Glutamatergic neuron (in vitro differentiated cells): ENCODE measurements at regions not wholly inside any gene's neighbourhood (a gene's known extent, or its start where the extent isn't known, plus 50 kb on each side); places are given as distances from the start of the nearest gene placed in this dataset.

Experiments
- DNase-seq: peaks from one replicate; pipeline ENCODE4 v3.0.0; 2022
- H3K27ac Mint-ChIP-seq: one replicate; pipeline ENCODE4 v1.8.0; 2020; ENCODE audit warnings: mild to moderate bottlenecking, mixed read lengths, inconsistent platforms; ENCODE audit not compliant: unreplicated experiment
- H3K27me3 Mint-ChIP-seq: one replicate; pipeline ENCODE4 v1.8.0; 2020; ENCODE audit warnings: mild to moderate bottlenecking, moderate library complexity, mixed read lengths, inconsistent platforms; ENCODE audit not compliant: unreplicated experiment
- H3K36me3 Mint-ChIP-seq: one replicate; pipeline ENCODE4 v1.8.0; 2020; ENCODE audit warnings: mild to moderate bottlenecking, mixed read lengths, inconsistent platforms; ENCODE audit not compliant: unreplicated experiment
- H3K4me1 Mint-ChIP-seq: one replicate; pipeline ENCODE4 v1.8.0; 2020; ENCODE audit warnings: mild to moderate bottlenecking, low read depth, mixed read lengths, inconsistent platforms; ENCODE audit not compliant: unreplicated experiment
- H3K4me3 Mint-ChIP-seq: one replicate; pipeline ENCODE4 v1.8.0; 2020; ENCODE audit warnings: mild to moderate bottlenecking, mixed read lengths, inconsistent platforms; ENCODE audit not compliant: unreplicated experiment
- H3K9me3 Mint-ChIP-seq: one replicate; pipeline ENCODE4 v1.8.0; 2020; ENCODE audit warnings: mild to moderate bottlenecking, moderate library complexity, mixed read lengths, inconsistent platforms; ENCODE audit not compliant: unreplicated experiment
- TF ChIP-seq, protein P1 (sequence below): fragments of 200-600 bp; sonication (generic); IDR thresholded peaks from one replicate; pipeline ENCODE4 v1.5.0; 2021; ENCODE audit not compliant: partially characterized antibody, unreplicated experiment

DNA sequence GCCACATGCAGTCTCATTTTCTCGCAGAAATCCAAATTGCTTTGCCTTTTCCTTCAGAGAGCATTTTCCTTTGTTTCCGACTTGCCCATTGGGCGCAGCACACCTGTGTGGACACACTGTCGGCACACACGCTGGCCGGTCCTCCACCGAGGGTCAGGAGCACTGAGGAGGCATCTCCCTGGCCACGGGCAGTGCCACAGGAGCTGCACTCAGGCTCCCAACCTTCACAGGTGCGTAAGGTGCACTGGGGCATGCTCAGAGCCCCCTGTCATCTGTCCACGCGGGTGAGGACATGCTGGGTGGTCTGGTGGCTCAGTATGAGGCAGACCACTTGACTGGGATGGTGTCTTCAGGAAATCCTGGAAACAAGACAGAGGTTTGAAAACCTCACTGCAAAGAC lies 779.1 kb downstream of the BRD1 start:
- Mint-ChIP-seq H3K27ac (no peak overlapping the region), H3K27me3 (peaks cover 8% of the 10 kb centered on the region), H3K9me3 (peaks cover 42% of the 10 kb centered on the region), H3K4me3 (no peak overlapping the region), H3K4me1 (no peaks in the 10 kb centered on the region), H3K36me3 (peaks cover 16% of the 10 kb centered on the region)
- no peak for DNase-seq
- TF ChIP-seq, protein P1, sequence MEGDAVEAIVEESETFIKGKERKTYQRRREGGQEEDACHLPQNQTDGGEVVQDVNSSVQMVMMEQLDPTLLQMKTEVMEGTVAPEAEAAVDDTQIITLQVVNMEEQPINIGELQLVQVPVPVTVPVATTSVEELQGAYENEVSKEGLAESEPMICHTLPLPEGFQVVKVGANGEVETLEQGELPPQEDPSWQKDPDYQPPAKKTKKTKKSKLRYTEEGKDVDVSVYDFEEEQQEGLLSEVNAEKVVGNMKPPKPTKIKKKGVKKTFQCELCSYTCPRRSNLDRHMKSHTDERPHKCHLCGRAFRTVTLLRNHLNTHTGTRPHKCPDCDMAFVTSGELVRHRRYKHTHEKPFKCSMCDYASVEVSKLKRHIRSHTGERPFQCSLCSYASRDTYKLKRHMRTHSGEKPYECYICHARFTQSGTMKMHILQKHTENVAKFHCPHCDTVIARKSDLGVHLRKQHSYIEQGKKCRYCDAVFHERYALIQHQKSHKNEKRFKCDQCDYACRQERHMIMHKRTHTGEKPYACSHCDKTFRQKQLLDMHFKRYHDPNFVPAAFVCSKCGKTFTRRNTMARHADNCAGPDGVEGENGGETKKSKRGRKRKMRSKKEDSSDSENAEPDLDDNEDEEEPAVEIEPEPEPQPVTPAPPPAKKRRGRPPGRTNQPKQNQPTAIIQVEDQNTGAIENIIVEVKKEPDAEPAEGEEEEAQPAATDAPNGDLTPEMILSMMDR, result no peak

DNA sequence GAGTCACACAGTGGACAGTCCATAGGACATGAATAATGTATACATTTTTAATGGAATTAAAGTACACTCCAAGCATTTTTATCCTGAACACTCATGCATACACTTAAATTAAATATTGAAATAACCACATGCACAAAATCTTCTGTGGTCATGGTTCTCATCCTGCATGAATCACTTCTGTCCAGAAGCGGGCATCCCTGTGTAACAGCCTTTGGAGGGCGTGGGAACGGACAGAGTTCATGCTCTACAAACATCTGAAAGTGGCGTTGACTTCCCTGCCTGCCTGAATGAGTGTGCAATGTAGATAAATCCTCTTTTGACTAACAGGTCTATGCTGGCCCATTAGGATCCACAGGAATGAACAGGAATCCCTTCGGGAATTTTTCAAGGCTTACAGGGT lies 780.2 kb downstream of the BRD1 start:
- Mint-ChIP-seq H3K9me3 (peaks cover 42% of the 10 kb centered on the region), H3K27me3 (peaks cover 8% of the 10 kb centered on the region), H3K4me3 (no peak overlapping the region), H3K4me1 (no peaks in the 10 kb centered on the region), H3K36me3 (peaks cover 16% of the 10 kb centered on the region), H3K27ac (no peak overlapping the region)
- no peak for DNase-seq
- TF ChIP-seq, protein P1, result no peak

DNA sequence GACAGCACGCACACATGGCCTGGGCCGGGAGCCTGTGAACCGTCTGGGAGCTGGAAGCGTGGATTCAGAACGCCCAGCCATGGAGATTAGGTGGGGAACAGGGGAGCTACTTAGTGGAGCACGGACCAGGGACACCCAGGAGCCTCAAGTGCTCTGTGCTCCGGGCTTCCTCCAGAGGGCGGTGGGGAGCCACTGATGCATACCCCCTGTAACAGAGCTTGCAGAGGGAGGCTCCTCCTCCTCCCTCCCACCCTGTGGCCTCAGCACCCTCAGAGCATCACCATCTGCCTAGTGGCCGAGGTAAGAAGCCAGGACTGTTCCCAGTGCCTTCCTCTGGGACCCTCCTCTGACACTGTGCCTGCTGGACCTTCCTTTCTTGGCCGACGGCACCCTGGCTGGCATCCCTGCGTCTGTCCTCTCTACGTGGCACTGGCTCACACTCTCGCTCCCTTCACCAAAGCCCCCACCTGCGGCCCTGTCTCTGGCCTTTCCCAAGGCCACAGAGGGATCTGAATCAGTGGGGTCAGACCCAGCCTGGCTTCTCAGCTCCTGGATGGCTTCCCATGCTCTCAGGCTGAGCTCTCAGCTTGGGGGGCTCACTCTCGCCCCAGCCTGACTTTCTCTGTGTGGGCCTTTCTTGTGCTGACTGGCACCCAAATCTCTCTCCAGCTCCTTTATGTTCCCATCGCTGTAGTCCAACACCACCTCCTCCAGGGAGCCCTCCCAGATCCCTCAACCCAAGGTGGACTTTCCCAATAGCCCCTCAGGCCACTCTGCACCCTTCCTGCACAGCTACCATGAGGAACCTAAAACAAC lies 780.9 kb downstream of the BRD1 start:
- Mint-ChIP-seq H3K27me3 (peaks cover 10% of the 10 kb centered on the region), H3K4me3 (no peak overlapping the region), H3K4me1 (no peaks in the 10 kb centered on the region), H3K36me3 (peaks cover 16% of the 10 kb centered on the region), H3K27ac (no peak overlapping the region), H3K9me3 (peaks cover 46% of the 10 kb centered on the region)
- TF ChIP-seq, protein P1, result no peak
- DNase-seq, result no peak

DNA sequence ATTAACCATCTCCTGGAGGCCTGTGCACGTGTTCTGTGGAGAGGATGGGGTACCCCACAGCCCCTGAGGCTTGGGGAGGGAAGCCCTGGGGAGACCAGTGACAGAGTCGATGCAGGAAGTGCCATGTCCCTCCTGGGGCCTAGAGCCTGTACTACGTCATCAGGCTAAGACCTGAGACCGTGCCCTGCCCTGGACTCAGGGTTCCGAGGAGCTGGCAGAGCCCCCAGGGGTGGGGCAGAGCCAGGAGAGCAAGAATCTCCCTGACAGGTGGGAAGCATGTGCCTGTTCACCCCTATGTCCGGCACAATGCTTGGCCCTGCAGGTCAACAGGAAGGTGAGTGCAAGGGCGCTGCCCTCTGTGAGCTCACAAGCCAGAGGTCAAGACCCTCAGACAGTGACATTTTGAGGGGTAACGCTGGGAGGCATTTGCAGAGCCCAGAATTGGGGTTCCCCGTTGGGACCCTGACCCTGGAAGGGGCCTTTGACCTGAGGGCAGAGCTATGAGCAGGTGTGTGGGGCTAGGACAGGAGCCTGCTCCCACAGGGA lies 781.6 kb downstream of the BRD1 start:
- Mint-ChIP-seq H3K27me3 (peaks cover 10% of the 10 kb centered on the region), H3K4me1 (no peaks in the 10 kb centered on the region), H3K4me3 (no peak overlapping the region), H3K36me3 (peaks cover 16% of the 10 kb centered on the region), H3K27ac (no peak overlapping the region), H3K9me3 (peaks cover 45% of the 10 kb centered on the region)
- no peak for DNase-seq
- TF ChIP-seq, protein P1, result no peak

DNA sequence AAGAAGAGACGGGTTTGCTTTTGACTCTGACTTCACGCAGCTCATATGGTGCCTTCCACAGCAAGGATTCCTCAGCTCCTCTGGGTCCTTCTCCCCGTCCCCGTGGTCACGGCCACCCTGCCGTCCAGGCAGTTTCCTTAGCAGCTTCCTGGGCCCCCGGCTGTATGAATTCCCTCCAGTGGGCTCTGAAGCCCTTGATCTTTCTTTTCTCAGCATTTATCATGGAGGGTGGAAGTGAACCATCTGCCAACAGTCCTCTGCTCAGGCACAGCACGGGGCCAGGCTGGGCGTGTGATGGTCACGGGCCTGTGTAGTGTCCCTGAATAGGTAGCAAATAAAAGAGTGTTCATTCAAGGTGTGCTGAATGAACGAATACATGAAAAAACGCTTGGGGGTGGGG lies 782.4 kb downstream of the BRD1 start:
- no peak overlapping the region for H3K4me3 Mint-ChIP-seq
- peaks cover 10% of the 10 kb centered on the region for H3K27me3 Mint-ChIP-seq
- no peaks in the 10 kb centered on the region for H3K4me1 Mint-ChIP-seq

More for the DNA sequence above, 782.4 kb downstream of the BRD1 start:
- H3K36me3 Mint-ChIP-seq, result peaks cover 20% of the 10 kb centered on the region
- TF ChIP-seq, protein P1, result no peak
- no peak for DNase-seq
- no peak overlapping the region for H3K27ac Mint-ChIP-seq
- H3K9me3 Mint-ChIP-seq, result peaks cover 41% of the 10 kb centered on the region
